GM12891 (cell line): ENCODE measurements at regions not wholly inside any gene's neighbourhood (a gene's known extent, or its start where the extent isn't known, plus 50 kb on each side); places are given as distances from the start of the nearest gene placed in this dataset.

Source experiments
- DNase-seq: peaks from one replicate; pipeline ENCODE4 v3.0.0; 2011; ENCODE audit warnings: low spot score; ENCODE audit not compliant: insufficient read length
- FAIRE-seq: peaks from 2 replicates; lab custom pipeline; 2011; peaks lifted over from hg19 to GRCh38; lab: Jason Lieb, UNC
- PAX5 ChIP-seq: IDR thresholded peaks from 2 replicates; pipeline ENCODE4 v1.6.1; 2011; ENCODE audit warnings: low read length, moderate library complexity, mild to moderate bottlenecking; ENCODE audit not compliant: insufficient read depth, severe bottlenecking
- POLR2A ChIP-seq: IDR thresholded peaks from 2 replicates; pipeline ENCODE4 v1.6.1; 2011; ENCODE audit warnings: low read depth, low read length, control low read depth
- POLR2AphosphoS5 ChIP-seq: IDR thresholded peaks from 2 replicates; pipeline ENCODE4 v1.6.1; 2011; ENCODE audit warnings: low read depth, low read length, control low read depth
- POU2F2 ChIP-seq: IDR thresholded peaks from 2 replicates; pipeline ENCODE4 v1.6.1; 2011; ENCODE audit warnings: low read depth, mild to moderate bottlenecking, control low read depth, low read length, moderate library complexity
- SPI1 ChIP-seq: IDR thresholded peaks from 2 replicates; pipeline ENCODE4 v1.6.1; 2011; ENCODE audit warnings: low read depth, low read length, control low read depth
- TAF1 ChIP-seq: IDR thresholded peaks from 2 replicates; pipeline ENCODE4 v1.6.1; 2011; ENCODE audit warnings: low read depth, low read length, control low read depth

DNA sequence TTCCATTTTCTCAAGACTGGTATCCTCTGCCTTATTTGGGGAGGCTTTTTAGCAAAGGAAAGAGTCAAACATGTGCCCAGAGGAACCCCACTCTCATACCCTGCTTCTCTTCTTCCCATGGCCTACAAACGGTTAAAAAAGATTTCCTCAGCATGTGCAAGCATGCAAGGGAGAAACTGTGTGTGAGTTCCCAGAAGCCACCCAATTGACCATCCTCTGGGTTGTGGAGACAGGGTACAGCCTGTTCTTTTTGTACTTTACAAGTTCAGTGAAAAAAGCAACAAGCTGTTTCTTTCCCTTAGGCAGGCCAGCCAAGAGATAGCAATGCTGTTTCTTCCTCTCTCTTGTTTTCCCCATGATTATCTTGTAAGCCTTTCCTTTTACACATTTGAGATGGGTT, 68.8 kb upstream of the MTPN start:
- DNase-seq = no peak
- no peak for FAIRE-seq
- no peak for TF ChIP-seq POU2F2
- TF ChIP-seq PAX5 = no peak
- no peak for TF ChIP-seq POLR2AphosphoS5
- TF ChIP-seq SPI1 = no peak
- no peak for TF ChIP-seq TAF1
- TF ChIP-seq POLR2A = no peak

GRCh38 chr7:136045181-136045580, 68.0 kb upstream of the MTPN start:
- no peak for TF ChIP-seq POU2F2
- TF ChIP-seq TAF1 = no peak
- no peak for TF ChIP-seq PAX5
- no peak for TF ChIP-seq POLR2A
- no peak for FAIRE-seq
- DNase-seq = no peak

- TF ChIP-seq TAF1 = no peak
- no peak for TF ChIP-seq POLR2A
- TF ChIP-seq POU2F2 = no peak
- no peak for TF ChIP-seq SPI1
- no peak for TF ChIP-seq PAX5
- no peak for TF ChIP-seq POLR2AphosphoS5
- DNase-seq (no peak), FAIRE-seq (no peak)
These were observed 62.6 kb upstream of the MTPN start for GRCh38 chr7:136039577-136040345.

- DNase-seq (no peak), FAIRE-seq (no peak)
- TF ChIP-seq POLR2A (no peak), POU2F2 (no peak), POLR2AphosphoS5 (no peak), SPI1 (no peak), TAF1 (no peak), PAX5 (no peak)
These were observed 59.2 kb upstream of the MTPN start for GRCh38 chr7:136036336-136036735.

- FAIRE-seq (no peak), DNase-seq (no peak)
- TF ChIP-seq POLR2A (no peak), PAX5 (no peak), POLR2AphosphoS5 (no peak), TAF1 (no peak), POU2F2 (no peak), SPI1 (no peak)
These were observed 57.0 kb upstream of the MTPN start for GRCh38 chr7:136034132-136034531.

- FAIRE-seq = no peak
- no peak for DNase-seq
- TF ChIP-seq TAF1 (no peak), SPI1 (no peak), POLR2AphosphoS5 (no peak), POLR2A (no peak), POU2F2 (no peak), PAX5 (no peak)
These were observed 56.4 kb upstream of the MTPN start for GRCh38 chr7:136033413-136034031.

- TF ChIP-seq POLR2A = no peak
- no peak for FAIRE-seq
- no peak for DNase-seq
These were observed 53.7 kb upstream of the MTPN start for GRCh38 chr7:136030867-136031318.

GRCh38 chr7:136030330-136030729, 53.2 kb upstream of the MTPN start:
- FAIRE-seq = no peak
- no peak for TF ChIP-seq TAF1
- no peak for TF ChIP-seq PAX5

DNA sequence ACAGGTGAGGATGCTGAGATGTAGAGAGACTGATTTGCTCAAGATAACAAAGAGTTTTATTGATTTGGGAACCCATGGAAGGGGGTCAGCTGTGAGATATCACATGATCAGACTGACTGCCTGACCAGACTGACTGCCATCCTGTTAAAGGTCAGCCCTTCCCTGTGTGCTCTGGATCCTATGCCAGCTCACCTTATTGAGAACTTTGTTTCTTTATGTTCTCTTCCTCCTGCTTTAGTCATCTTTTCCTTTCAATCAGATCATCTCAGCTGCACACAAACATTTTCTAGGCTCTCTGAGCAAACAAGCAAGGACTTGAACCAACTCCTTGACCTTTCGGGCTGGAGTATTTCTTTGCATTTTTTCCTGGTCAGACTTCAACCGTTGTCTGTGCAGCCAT, 50.0 kb upstream of the MTPN start:
- FAIRE-seq (no peak), DNase-seq (no peak)
- TF ChIP-seq PAX5 = no peak
- TF ChIP-seq TAF1 = no peak
- TF ChIP-seq POLR2A = no peak
- TF ChIP-seq POU2F2 = no peak
- no peak for TF ChIP-seq SPI1
- no peak for TF ChIP-seq POLR2AphosphoS5

More at GRCh38 chr7:136030330-136030729, 53.2 kb upstream of the MTPN start:
- no peak for DNase-seq
